HG03025 (cell line): ENCODE measurements at regions not wholly inside any gene's neighbourhood (a gene's known extent, or its start where the extent isn't known, plus 50 kb on each side); places are given as distances from the start of the nearest gene placed in this dataset.

Source experiments
- ATAC-seq: cut with Tn5 transposase; IDR thresholded peaks from one replicate; pipeline ENCODE4 v1.9.1; 2021; ENCODE audit warnings: mild to moderate bottlenecking, moderate library complexity; ENCODE audit not compliant: unreplicated experiment, low FRiP score

DNA sequence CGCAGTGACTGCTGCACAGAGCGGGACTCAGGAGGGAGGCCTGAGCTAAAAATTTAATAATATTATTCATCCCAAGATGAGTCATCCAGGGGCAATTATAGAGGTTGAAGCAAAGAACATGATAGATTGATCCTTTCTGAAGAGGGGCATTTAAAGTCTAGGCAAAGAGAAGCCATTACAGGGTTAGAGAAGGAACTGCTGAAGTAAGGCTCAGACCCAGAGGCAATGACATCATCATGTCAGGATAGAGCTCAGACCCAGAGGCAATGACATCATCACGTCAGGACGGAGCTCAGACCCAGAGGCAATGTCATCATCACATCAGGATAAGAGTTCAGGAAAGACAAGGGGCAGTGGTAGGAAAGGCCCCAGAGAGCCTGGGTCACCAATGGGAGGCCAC lies 184.0 kb downstream of the TMEM18 start:
- ATAC-seq: no peak

- no peak for ATAC-seq
Measured at GRCh38 chr2:492178-492577, 185.0 kb downstream of the TMEM18 start.

DNA sequence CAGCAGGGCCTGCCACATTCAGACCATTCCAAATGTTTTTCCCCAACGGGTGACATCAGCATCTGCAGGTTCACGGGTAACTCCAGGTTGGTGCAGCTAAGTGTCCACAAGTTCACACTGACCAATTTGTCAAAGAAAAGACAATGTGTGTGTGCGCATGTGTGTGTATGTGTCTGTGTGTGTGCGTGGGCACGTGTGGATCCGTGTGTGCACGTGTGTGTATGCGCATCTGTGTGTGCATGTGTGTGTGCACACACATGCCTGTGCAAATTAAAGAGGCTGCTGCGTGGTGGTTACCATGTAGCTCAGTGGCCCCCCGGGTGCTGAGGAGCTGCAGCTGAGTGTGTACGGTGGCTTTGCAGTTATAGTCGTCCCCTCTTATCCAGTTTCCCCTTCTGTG lies 187.4 kb downstream of the TMEM18 start:
- ATAC-seq: no peak

DNA sequence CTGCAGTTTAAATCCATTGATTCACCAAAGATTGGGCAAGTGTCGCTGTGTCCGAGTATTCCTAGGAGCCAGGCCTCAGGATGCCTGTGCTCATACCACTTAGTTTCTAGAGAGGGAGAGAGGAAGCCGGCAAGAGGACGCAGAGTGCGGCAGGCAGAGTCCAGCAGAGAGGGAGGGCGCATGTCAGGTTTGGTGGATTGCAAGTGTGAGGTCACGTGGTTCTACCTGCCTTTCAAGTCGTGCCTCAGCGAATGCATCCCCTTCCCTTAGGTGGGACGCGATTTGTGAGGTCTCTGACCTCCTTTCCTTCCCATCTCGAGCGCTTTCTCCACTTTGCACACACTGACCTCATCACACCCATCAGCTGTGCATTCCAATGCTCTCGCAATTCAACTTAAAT lies 188.1 kb downstream of the TMEM18 start:
- ATAC-seq: no peak

DNA sequence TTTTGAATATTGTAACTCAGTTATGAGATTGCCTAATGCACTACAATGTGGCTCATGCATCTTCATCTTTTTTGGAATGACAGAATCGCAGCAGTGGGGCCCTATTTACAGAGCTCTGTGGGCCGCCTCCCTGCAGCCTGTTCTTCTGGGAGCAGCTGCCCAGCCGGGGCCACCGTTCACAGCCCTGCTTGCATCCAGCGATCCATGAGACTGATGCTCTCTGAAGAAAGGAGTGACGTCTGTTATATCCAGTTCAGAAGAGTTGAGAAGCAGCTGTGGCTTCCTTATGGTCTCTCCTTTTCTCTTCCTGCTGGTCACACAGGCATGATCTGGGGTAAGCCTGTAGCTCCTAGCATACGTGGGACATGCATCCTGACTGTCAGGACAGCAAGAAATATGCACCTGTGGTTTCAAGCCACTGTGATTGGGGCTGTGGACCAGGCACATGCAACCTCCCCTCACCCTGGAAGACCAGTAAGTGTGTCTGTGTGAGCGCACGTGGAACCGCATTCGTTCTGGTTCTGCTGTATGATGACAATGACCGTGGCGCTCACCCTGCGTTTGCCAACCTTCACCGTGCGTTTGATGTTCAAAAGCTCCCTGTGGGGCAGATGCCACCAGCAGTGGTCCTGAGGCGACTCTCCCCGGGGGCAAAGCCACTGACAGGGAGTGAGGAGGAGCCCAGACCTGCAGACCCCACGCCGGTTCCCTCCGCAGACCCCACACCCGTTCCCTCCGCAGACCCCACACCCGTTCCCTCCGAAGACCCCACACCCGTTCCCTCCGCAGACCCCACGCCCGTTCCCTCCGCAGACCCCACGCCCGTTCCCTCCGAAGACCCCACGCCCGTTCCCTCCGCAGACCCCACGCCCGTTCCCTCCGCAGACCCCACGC lies 189.8 kb downstream of the TMEM18 start:
- ATAC-seq: no peak

DNA sequence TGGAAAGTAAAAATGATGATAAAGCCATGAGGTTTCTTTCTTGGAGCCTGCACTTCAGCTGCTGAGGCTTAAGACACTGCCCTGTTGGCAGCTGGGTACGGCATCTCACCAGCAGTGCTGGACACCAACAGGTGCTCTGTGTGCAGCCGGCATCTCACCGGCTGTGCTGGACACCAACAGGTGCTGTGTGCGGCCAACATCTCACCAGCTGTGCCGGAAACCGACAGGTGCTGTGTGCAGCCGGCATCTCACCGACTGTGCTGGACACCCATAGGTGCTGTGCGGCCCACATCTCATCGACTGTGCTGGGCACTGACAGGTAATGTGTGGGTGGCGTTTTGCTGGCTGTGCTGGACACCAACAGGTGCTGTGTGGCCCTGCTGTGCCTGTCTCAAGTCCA lies 190.8 kb downstream of the TMEM18 start:
- ATAC-seq: no peak

DNA sequence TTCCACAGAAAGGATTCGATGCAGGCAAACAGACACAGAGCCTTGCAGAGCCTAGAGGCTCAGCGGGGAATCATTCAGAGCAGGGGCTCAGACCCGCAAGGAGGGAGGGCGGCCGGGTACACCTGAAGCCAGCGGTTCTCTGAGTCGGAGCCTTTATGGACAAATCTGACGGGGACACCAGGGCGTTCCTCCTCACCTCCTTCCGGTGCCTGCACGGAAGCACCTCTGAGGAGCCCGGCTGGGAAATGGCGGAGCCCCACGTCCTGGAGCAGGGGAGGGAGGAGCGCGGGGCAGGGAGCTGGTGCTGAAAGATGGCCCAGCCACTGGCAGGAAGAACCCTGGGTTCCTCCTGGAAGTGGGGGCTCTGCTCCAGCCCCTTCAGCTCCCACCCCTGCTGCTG lies 193.5 kb upstream of the ALKAL2 start:
- no peak for ATAC-seq

- ATAC-seq: no peak
Measured at GRCh38 chr2:479490-480176, 191.7 kb upstream of the ALKAL2 start.

GRCh38 chr2:479031-479430 lies 191.1 kb upstream of the ALKAL2 start:
- no peak for ATAC-seq

- ATAC-seq: no peak
Measured at GRCh38 chr2:471560-471959, 183.7 kb upstream of the ALKAL2 start.

DNA sequence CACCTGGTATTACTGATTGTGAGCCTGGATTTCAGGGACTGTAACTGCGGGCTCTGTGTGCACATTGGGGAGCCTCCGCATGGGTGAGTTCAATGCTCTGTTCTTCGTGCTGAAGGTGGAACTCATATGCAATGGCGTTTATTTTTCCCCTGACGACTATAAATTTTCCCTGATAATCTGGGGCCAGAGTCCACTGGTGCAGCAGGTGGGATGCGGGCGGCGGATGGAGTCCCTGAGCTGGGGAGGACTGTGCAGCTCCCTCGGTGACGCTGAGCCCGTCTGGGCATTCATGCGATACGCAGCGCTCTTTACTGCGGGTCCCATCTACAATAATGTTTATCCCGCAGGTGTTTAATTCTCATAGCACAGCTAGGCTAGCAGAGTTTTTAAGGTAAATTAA lies 181.6 kb upstream of the ALKAL2 start:
- ATAC-seq: no peak

- no peak for ATAC-seq
Measured at GRCh38 chr2:468648-469336, 180.9 kb upstream of the ALKAL2 start.

DNA sequence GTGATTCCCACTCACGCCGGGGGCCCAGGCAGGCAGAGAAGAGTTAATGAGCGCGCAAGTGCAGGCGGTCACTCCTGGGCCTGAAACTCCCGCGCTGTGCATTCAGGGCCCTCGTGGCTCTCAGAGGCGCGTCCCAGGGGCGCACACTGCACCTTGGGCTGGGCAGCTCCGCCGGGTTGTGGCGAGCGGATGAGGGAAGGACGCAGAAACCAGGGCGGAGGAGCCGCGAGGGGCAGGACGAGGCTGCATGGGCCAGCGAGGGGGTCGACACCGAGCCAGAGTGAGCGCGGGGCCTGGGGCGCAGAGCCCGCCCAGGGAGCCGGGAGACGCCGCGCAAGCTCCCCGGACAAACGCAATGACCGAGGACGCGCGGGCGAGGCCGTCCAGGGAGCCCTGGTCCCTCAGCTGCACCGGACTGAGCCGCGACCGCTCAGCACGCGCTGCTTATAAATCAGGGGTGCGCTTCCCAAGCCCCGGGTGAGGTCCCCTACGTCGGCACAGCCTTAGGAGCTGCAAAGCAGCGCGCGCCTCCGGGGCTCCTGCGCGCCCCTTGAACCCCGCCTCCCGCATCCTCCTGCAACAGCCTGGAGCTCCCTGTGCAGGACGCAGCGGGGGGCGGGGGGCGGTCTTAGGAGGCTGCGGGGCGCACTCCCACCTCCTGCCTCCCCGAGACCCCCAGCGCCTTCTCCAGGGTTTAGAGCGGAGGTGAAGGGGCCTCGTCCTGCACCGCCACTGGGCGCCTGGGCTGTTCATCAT lies 180.2 kb upstream of the ALKAL2 start:
- ATAC-seq: no peak

DNA sequence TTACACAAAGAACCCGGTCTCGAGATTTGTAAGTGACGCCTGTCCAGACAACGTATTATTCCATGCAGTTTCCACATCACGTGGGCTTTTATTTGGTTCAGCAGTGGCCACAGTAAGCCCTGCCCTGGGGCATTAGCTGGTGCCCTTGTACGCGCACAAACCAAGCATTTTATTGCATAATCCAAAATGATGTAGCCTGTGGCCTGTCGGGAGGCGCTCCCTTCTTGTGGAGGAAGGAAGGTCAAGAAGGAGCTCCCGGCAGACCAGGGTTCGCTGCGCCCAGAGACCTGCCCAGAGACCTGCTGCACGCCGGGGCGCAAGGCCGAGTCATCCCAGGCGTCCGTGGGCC lies 179.6 kb upstream of the ALKAL2 start:
- no peak for ATAC-seq

GRCh38 chr2:467101-467500 lies 179.2 kb upstream of the ALKAL2 start:
- no peak for ATAC-seq

- ATAC-seq: no peak
Measured at GRCh38 chr2:464562-465309, 176.8 kb upstream of the ALKAL2 start.

- ATAC-seq: no peak
Measured at GRCh38 chr2:460861-461260, 173.0 kb upstream of the ALKAL2 start.

- no peak for ATAC-seq
Measured at GRCh38 chr2:459931-460330, 172.0 kb upstream of the ALKAL2 start.

GRCh38 chr2:458425-458815 lies 170.5 kb upstream of the ALKAL2 start:
- no peak for ATAC-seq

- ATAC-seq: no peak
Measured at GRCh38 chr2:457792-458424, 170.0 kb upstream of the ALKAL2 start.
